ENCODE measurements at regions not wholly inside any gene's neighbourhood (a gene's known extent, or its start where the extent isn't known, plus 50 kb on each side); places are given as distances from the start of the nearest gene placed in this dataset.
A peak's percentile ranks its signal among the peaks of the same experiment; 100 is the strongest.

- Mint-ChIP-seq H3K4me1 (ENCODE audit: low read depth, unreplicated experiment) (no peaks in the 10 kb centered on the region), H3K4me3 (ENCODE audit: unreplicated experiment) (no peak overlapping the region), H3K27me3 (ENCODE audit: unreplicated experiment) (peaks cover 2% of the 10 kb centered on the region), H3K36me3 (ENCODE audit: unreplicated experiment) (no peaks in the 10 kb centered on the region), H3K9me3 (ENCODE audit: unreplicated experiment) (no peaks in the 10 kb centered on the region), H3K27ac (ENCODE audit: unreplicated experiment) (no peak overlapping the region)
- no peak for DNase-seq
- no peak for TF ChIP-seq CTCF (IDR thresholded peaks at IDR 0.05; ENCODE audit: partially characterized antibody, unreplicated experiment)
These were observed 100.5 kb upstream of the FOXA2 start for GRCh38 chr20:22684763-22685443.

- Mint-ChIP-seq H3K9me3 (ENCODE audit: unreplicated experiment) (no peaks in the 10 kb centered on the region), H3K27ac (ENCODE audit: unreplicated experiment) (no peak overlapping the region), H3K4me3 (ENCODE audit: unreplicated experiment) (peak overlapping the region; percentile 20), H3K27me3 (ENCODE audit: unreplicated experiment) (peaks cover 2% of the 10 kb centered on the region), H3K4me1 (ENCODE audit: low read depth, unreplicated experiment) (no peaks in the 10 kb centered on the region), H3K36me3 (ENCODE audit: unreplicated experiment) (no peaks in the 10 kb centered on the region)
- DNase-seq: peak; percentile 67
- no peak for TF ChIP-seq CTCF (IDR thresholded peaks at IDR 0.05; ENCODE audit: partially characterized antibody, unreplicated experiment)
These were observed 101.7 kb upstream of the FOXA2 start for GRCh38 chr20:22686097-22686496.

DNA sequence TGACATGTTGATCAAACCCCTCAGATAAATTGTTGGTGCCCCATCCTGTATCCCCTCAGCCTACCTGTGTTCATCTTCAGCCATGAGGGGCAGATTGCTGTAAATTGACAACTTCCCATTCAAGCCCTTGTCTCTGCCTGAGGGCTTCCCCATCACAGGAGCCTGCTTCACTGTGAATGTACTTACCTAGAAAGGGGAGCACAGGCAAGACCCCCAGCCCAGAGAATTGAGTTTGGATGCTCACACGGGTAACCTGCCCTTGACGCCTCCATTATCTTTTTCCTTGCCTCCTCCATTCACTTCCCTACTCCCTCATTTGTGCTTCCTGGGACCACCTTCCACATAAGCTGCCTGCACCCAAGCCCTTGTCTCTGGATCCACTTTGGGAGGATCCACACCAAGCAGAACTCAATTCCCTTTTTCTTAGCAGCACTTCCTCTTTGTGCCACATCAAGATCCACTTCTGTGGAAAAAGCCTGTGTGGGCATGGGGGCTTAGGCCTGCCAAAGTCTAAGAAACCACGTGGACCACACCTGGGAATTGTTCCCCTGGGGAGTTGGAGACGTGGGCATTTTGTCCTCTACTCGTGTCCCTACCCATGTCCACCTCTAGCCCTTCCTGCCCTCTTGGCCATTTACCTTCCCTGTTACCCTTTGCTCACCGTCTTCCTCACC is 103.4 kb upstream of the FOXA2 start:
- no peak for TF ChIP-seq CTCF (IDR thresholded peaks at IDR 0.05; ENCODE audit: partially characterized antibody, unreplicated experiment)
- no peaks in the 10 kb centered on the region for H3K36me3 Mint-ChIP-seq (ENCODE audit: unreplicated experiment)
- no peaks in the 10 kb centered on the region for H3K4me1 Mint-ChIP-seq (ENCODE audit: low read depth, unreplicated experiment)
- no peaks in the 10 kb centered on the region for H3K9me3 Mint-ChIP-seq (ENCODE audit: unreplicated experiment)
- no peak overlapping the region for H3K4me3 Mint-ChIP-seq (ENCODE audit: unreplicated experiment)
- H3K27ac Mint-ChIP-seq (ENCODE audit: unreplicated experiment): no peak overlapping the region
- peaks cover 2% of the 10 kb centered on the region for H3K27me3 Mint-ChIP-seq (ENCODE audit: unreplicated experiment)
- DNase-seq: no peak

DNA sequence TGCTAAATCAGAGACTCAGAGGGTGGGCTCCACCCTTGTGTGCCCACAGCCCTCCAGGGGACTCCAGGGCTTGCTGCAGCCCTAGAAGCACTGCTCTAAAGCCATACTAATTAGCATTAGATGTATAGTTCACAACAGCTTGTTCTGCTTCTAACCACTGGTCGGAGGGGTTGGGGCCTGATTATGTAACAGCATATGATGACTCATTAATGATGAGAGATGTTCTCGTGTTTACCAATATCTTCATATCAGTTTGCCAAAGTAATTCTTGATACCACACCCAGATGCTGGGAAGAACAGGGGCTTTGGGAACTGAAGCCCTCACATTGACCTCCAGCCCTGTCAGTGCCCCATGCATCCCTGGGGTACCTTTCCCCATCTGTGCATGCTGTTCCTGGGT is 104.1 kb upstream of the FOXA2 start:
- Mint-ChIP-seq H3K27me3 (ENCODE audit: unreplicated experiment) (peaks cover 2% of the 10 kb centered on the region), H3K4me1 (ENCODE audit: low read depth, unreplicated experiment) (no peaks in the 10 kb centered on the region), H3K27ac (ENCODE audit: unreplicated experiment) (no peak overlapping the region), H3K4me3 (ENCODE audit: unreplicated experiment) (no peak overlapping the region), H3K9me3 (ENCODE audit: unreplicated experiment) (no peaks in the 10 kb centered on the region), H3K36me3 (ENCODE audit: unreplicated experiment) (no peaks in the 10 kb centered on the region)
- no peak for TF ChIP-seq CTCF (IDR thresholded peaks at IDR 0.05; ENCODE audit: partially characterized antibody, unreplicated experiment)
- DNase-seq: no peak

GRCh38 chr20:22689266-22689665 is 104.9 kb upstream of the FOXA2 start:
- no peak for DNase-seq
- Mint-ChIP-seq H3K36me3 (ENCODE audit: unreplicated experiment) (no peaks in the 10 kb centered on the region), H3K9me3 (ENCODE audit: unreplicated experiment) (peaks cover 1% of the 10 kb centered on the region), H3K27ac (ENCODE audit: unreplicated experiment) (no peak overlapping the region), H3K27me3 (ENCODE audit: unreplicated experiment) (peaks cover 2% of the 10 kb centered on the region), H3K4me1 (ENCODE audit: low read depth, unreplicated experiment) (no peaks in the 10 kb centered on the region), H3K4me3 (ENCODE audit: unreplicated experiment) (no peak overlapping the region)
- no peak for TF ChIP-seq CTCF (IDR thresholded peaks at IDR 0.05; ENCODE audit: partially characterized antibody, unreplicated experiment)

Measured in glutamatergic neuron (in vitro differentiated cells).